ENCODE measurements at regions not wholly inside any gene's neighbourhood (a gene's known extent, or its start where the extent isn't known, plus 50 kb on each side); places are given as distances from the start of the nearest gene placed in this dataset.

- H3K27me3 ChIP-seq: no peaks in the 10 kb centered on the region
- H3K36me3 ChIP-seq: no peaks in the 10 kb centered on the region
- H3K4me3 ChIP-seq (replicated peaks in 1 of 3): no peak overlapping the region
- intact Hi-C loops (cut with DNase I): no loop called here
- WGBS, 2 donors: 84 to 91% methylated on average over 3 of the region's 3 CpGs
- no peak for TF ChIP-seq CTCF (IDR thresholded peaks at IDR 0.05)
- TF ChIP-seq POLR2A (IDR thresholded peaks at IDR 0.05): no peak
- H3K4me1 ChIP-seq: peaks cover 0 to 6% of the 10 kb centered on the region in 2 donors
- H3K27ac ChIP-seq: no peak overlapping the region
- no peak for DNase-seq
- H3K9me3 ChIP-seq: no peaks in the 10 kb centered on the region
These were observed 128.8 kb upstream of the ASIC2 start for GRCh38 chr17:33421933-33422332.

DNA sequence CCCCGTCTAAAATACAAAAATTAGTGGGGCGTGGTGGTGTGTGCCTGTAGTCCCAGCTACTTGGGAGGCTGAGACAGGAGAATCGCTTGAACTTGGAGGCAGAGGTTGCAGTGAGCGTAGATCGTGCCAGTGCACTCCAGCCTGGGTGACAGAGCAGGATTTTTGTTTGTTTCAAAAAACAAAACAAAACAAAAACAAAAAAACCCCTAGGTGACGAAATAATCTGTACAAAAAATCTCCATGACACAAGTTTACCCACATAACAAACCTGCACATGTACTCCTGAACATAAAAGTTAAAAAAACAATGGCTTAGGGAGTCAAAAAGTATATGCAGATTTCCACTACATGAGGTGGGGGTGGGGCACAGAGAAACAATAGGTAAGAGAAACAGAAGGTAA lies 140.5 kb upstream of the ASIC2 start:
- no peak for TF ChIP-seq CTCF (IDR thresholded peaks at IDR 0.05)
- TF ChIP-seq POLR2A (IDR thresholded peaks at IDR 0.05): no peak
- H3K4me1 ChIP-seq: no peaks in the 10 kb centered on the region
- H3K9me3 ChIP-seq: no peaks in the 10 kb centered on the region
- no peaks in the 10 kb centered on the region for H3K36me3 ChIP-seq
- 77 to 90% methylated on average over 6 of the region's 6 CpGs for WGBS, 2 donors
- H3K4me3 ChIP-seq (replicated peaks in 1 of 3): no peak overlapping the region
- no peak overlapping the region for H3K27ac ChIP-seq
- no peak for DNase-seq
- H3K27me3 ChIP-seq: no peaks in the 10 kb centered on the region
- intact Hi-C loops (cut with DNase I): no loop called here

DNA sequence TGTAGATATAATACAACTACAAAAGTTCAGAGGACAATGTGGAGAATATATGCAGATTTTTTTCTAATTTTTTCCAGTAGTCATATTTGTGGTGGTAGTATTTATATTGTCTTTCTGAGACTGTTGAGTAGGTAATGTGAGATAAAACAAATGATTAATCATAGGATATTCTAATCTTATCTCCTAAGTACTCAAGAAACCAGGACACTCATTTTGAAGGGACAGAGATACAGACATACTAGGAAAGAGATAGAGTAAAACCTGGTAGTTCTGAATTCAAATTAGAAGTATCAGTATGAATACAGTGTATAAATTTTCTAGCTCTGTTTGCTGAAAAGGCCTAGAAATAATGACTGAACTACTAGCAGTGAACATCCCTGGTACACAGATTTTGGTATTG lies 141.7 kb upstream of the ASIC2 start:
- H3K4me1 ChIP-seq: no peaks in the 10 kb centered on the region
- no peaks in the 10 kb centered on the region for H3K27me3 ChIP-seq
- H3K9me3 ChIP-seq: no peaks in the 10 kb centered on the region
- no peaks in the 10 kb centered on the region for H3K36me3 ChIP-seq
- no peak overlapping the region for H3K27ac ChIP-seq
- intact Hi-C loops (cut with DNase I): no loop called here
- TF ChIP-seq POLR2A (IDR thresholded peaks at IDR 0.05): no peak
- TF ChIP-seq CTCF (IDR thresholded peaks at IDR 0.05): no peak
- no peak overlapping the region for H3K4me3 ChIP-seq (replicated peaks in 1 of 3)
- no peak for DNase-seq

GRCh38 chr17:33435721-33436301 lies 142.7 kb upstream of the ASIC2 start:
- 76 to 85% methylated on average over 2 of the region's 2 CpGs for WGBS, 2 donors
- H3K36me3 ChIP-seq: no peaks in the 10 kb centered on the region
- no peak overlapping the region for H3K27ac ChIP-seq
- intact Hi-C loops (cut with DNase I): no loop called here
- TF ChIP-seq POLR2A (IDR thresholded peaks at IDR 0.05) (no peak), CTCF (IDR thresholded peaks at IDR 0.05) (no peak)
- H3K9me3 ChIP-seq: no peaks in the 10 kb centered on the region
- no peak overlapping the region for H3K4me3 ChIP-seq (replicated peaks in 1 of 3)
- no peaks in the 10 kb centered on the region for H3K4me1 ChIP-seq
- DNase-seq: no peak
- no peaks in the 10 kb centered on the region for H3K27me3 ChIP-seq

DNA sequence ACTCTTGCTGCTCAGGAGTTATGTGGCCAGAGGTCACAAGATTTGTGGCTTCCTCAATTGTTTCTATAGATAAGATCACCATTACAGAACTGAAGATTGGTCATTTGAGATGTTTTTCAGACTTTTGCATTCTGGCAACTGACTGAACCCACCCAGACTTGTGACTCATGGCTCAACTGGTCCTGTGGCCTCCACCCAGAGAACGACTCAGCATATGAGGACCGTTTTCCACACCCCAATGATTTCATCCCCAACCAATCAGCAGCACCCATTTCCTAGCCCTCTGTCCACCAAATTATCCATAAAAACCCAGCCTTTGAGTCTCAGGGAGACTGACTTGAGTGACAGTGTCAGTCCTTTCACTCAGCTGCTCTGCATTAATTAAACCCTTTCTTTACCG lies 143.2 kb upstream of the ASIC2 start:
- TF ChIP-seq POLR2A (IDR thresholded peaks at IDR 0.05): no peak
- no peak for TF ChIP-seq CTCF (IDR thresholded peaks at IDR 0.05)
- 60 to 68% methylated on average over 3 of the region's 3 CpGs for WGBS, 2 donors
- Histone ChIP-seq H3K27me3 (no peaks in the 10 kb centered on the region), H3K36me3 (no peaks in the 10 kb centered on the region), H3K4me3 (replicated peaks in 1 of 3) (no peak overlapping the region), H3K9me3 (no peaks in the 10 kb centered on the region), H3K27ac (no peak overlapping the region), H3K4me1 (no peaks in the 10 kb centered on the region)
- no peak for DNase-seq
- intact Hi-C loops (cut with DNase I): no loop called here
